ENCODE measurements at regions not wholly inside any gene's neighbourhood (a gene's known extent, or its start where the extent isn't known, plus 50 kb on each side); places are given as distances from the start of the nearest gene placed in this dataset.

DNA sequence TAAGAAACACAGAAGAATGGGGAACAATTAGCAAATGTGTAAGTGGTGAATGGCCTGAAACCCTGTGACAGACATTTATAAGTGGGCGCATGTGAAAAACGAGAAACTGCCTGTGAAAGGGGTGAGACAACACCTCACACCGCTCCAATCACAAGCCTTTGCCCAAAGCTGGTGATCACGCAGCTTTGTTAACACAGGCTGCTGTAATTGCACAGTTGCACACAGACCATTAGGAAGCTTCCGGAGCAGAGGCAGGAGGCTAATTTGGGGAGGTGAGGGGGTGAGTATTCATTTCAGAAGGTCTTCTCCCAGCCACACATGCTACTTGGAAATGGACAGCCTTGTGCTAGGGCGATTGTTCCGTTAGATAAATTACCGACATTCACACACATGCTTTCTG, 294.0 kb downstream of the MED10 start:
- no peak for DNase-seq (ENCODE audit: low read depth)
- no peak overlapping the region for H3K4me3 ChIP-seq (ENCODE audit: control insufficient read depth, low read depth, low read length)
- TF ChIP-seq, protein P1, sequence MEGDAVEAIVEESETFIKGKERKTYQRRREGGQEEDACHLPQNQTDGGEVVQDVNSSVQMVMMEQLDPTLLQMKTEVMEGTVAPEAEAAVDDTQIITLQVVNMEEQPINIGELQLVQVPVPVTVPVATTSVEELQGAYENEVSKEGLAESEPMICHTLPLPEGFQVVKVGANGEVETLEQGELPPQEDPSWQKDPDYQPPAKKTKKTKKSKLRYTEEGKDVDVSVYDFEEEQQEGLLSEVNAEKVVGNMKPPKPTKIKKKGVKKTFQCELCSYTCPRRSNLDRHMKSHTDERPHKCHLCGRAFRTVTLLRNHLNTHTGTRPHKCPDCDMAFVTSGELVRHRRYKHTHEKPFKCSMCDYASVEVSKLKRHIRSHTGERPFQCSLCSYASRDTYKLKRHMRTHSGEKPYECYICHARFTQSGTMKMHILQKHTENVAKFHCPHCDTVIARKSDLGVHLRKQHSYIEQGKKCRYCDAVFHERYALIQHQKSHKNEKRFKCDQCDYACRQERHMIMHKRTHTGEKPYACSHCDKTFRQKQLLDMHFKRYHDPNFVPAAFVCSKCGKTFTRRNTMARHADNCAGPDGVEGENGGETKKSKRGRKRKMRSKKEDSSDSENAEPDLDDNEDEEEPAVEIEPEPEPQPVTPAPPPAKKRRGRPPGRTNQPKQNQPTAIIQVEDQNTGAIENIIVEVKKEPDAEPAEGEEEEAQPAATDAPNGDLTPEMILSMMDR (IDR thresholded peaks at IDR 0.05; ENCODE audit: control insufficient read depth, insufficient read depth, low read depth, low read length, missing control alignments): no peak

DNA sequence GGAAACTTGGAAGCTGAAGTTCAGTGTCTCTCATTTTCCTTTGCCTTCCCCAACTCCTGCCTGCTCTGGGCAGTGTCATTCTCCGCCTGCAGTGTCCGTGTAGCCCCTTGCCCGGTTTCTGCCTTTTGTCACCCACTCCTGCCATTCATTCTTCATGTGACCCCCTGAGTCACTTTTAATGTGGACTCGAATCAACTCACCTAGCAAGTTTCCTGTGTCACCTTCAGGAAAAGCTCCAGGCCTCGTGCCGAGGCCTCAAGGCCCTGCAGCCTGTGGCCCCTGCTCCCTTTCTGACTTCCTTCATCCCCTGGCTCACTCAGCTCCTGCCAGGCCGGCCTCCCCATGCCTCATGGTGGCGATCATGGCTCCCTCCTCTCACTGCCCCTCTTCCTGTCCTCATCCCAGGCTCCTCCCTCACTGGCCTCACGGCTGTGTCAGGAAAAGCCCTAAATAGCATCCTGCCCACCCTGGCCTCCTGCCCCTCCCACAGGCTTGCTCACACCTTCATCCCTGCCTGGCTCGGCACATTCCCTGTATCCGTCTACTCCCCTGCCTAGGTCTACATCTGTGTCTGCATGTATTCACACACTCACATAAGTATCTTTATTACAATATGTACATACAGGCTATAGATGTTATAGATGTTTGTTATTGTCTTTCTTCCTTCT, 294.9 kb downstream of the MED10 start:
- H3K4me3 ChIP-seq (ENCODE audit: control insufficient read depth, low read depth, low read length): no peak overlapping the region
- DNase-seq (ENCODE audit: low read depth): no peak
- TF ChIP-seq, protein P1 (IDR thresholded peaks at IDR 0.05; ENCODE audit: control insufficient read depth, insufficient read depth, low read depth, low read length, missing control alignments): no peak

DNA sequence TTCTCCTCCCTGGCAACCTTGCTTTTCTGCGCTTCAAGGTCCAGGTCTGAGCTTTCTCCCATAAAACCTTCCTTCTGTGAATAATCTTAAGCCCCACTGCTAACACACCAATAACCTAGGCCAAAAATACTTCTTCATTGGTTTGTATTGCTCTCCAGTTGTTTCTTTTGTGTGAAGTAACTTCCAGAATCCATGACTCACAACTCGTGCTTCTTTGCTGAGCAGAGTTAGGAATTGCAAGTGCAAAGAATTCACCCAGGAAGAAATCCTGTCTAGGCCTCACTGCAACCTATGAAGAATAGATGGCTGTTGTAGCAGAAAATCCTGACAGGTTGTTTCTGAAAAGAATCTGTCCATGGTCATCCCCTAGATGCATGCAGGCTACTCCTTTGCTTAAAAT, 295.7 kb downstream of the MED10 start:
- TF ChIP-seq, protein P1 (IDR thresholded peaks at IDR 0.05; ENCODE audit: control insufficient read depth, insufficient read depth, low read depth, low read length, missing control alignments): no peak
- DNase-seq (ENCODE audit: low read depth): no peak

DNA sequence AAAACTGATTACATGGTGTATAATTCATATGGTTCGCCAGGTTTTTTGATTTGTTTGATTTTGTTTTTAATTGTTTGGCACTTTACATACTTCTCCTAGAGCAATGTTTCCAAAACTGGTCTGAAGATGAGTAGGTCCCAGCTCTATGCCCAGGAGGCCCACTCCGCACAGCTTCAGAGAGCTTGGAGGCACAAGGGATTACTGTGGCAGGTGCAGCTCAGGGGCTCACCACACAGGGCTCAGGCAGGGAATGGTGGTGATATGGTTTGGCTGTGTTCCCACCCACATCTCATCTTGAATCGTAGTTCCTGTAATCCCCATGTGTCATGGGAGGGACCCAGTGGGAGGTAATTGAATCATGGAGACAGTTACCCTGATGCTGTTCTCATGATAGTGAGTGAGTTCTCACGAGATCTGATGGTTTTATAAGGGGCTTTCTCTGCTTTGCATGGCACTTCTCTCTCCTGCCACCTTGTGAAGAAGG, 296.6 kb downstream of the MED10 start:
- no peak overlapping the region for H3K4me3 ChIP-seq (ENCODE audit: control insufficient read depth, low read depth, low read length)
- no peak for DNase-seq (ENCODE audit: low read depth)
- TF ChIP-seq, protein P1 (IDR thresholded peaks at IDR 0.05; ENCODE audit: control insufficient read depth, insufficient read depth, low read depth, low read length, missing control alignments): no peak

More for the DNA sequence above, 295.7 kb downstream of the MED10 start:
- no peak overlapping the region for H3K4me3 ChIP-seq (ENCODE audit: control insufficient read depth, low read depth, low read length)

DNA sequence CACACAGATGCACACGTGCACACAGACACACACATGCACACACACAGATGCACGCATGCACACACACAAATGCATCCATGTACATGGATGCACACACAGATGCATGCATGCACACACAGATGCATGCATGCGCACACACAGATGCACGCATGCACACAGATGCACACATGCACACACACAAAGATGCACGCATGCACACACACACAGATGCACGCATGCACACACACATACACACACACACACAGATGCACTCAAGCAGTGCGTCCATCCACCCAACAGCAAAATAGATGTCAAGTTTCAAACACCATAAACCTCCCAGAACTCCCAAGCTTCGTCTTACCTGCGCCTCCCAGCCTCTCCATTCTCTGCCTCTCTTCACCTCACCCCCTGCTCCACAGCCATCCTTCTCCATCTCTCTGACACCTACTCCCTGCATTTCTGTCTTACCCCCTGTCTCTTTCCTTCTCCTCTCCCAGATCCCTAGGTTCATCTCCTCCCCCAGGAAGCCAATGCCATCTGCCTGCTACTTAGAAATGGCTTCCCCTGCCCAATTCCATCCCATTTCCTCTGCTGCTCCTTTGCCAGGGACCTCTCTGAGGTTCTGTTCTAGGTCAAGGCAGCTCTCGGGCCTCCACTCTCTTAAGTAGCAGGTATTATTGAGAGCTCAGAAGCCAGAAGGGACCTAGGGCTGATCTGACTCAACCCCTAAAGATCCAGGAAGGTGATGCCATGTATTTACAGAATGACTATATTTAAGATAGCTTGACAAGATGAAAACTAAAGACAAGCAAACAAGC, 297.2 kb downstream of the MED10 start:
- DNase-seq (ENCODE audit: low read depth): no peak
- TF ChIP-seq, protein P1 (IDR thresholded peaks at IDR 0.05; ENCODE audit: control insufficient read depth, insufficient read depth, low read depth, low read length, missing control alignments): no peak
- H3K4me3 ChIP-seq (ENCODE audit: control insufficient read depth, low read depth, low read length): no peak overlapping the region

DNA sequence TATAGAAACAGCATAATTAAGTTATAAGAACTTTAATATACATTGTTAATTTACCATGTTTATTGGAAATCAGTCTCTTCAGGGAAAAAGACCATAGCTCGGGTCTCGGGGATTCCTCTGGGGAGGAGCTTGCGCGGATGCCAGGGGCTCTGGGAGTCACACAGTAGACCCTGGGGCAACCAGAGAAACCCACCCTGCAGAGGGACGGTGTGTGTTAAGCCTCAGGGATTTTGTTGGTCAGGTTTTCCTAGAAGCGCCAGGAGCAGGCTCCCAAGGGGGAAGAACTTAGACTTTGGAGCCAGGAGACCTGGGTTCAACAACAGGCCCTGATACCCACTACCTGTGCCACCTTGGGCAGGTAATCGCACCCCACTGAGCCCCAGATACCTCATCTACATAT, 297.9 kb downstream of the MED10 start:
- DNase-seq (ENCODE audit: low read depth): no peak
- TF ChIP-seq, protein P1 (IDR thresholded peaks at IDR 0.05; ENCODE audit: control insufficient read depth, insufficient read depth, low read depth, low read length, missing control alignments): no peak

More for the DNA sequence above, 297.9 kb downstream of the MED10 start:
- no peak overlapping the region for H3K4me3 ChIP-seq (ENCODE audit: control insufficient read depth, low read depth, low read length)

All from AG09309 (cell line).